ENCODE measurements at regions not wholly inside any gene's neighbourhood (a gene's known extent, or its start where the extent isn't known, plus 50 kb on each side); places are given as distances from the start of the nearest gene placed in this dataset.
"Not testable (repeated sequence)": the region's sequence is repeated elsewhere in the genome, so short reads cannot be mapped to it uniquely, and the experiment has no call there.

- Histone ChIP-seq H3K4me1 (ENCODE audit: control insufficient read depth, insufficient read depth, low read length) (peaks cover 13% of the 10 kb centered on the region), H3K36me3 (ENCODE audit: control insufficient read depth, insufficient read depth, low read length, severe bottlenecking) (no peaks in the 10 kb centered on the region), H3K9me3 (ENCODE audit: control insufficient read depth, low read length) (no peaks in the 10 kb centered on the region), H3K4me3 (ENCODE audit: low read length) (no peak overlapping the region), H3K27me3 (replicated peaks; ENCODE audit: control insufficient read depth, insufficient read depth, low read length) (no peaks in the 10 kb centered on the region), H3K9ac (ENCODE audit: low read length) (no peak overlapping the region)
- DNase-seq (ENCODE audit: low read depth) = no peak
These were observed 67.6 kb upstream of the TMC1 start for GRCh38 chr9:72453797-72454196.

- H3K27me3 ChIP-seq (replicated peaks; ENCODE audit: control insufficient read depth, insufficient read depth, low read length); H3K36me3 ChIP-seq (ENCODE audit: control insufficient read depth, insufficient read depth, low read length, severe bottlenecking); H3K4me3 ChIP-seq (ENCODE audit: low read length); H3K9me3 ChIP-seq (ENCODE audit: control insufficient read depth, low read length); H3K9ac ChIP-seq (ENCODE audit: low read length); DNase-seq (ENCODE audit: low read depth): not testable (repeated sequence)
- peaks cover 13% of the 10 kb centered on the region for H3K4me1 ChIP-seq (ENCODE audit: control insufficient read depth, insufficient read depth, low read length)
These were observed 75.2 kb upstream of the TMC1 start for GRCh38 chr9:72446241-72446640.

- Histone ChIP-seq H3K9me3 (ENCODE audit: control insufficient read depth, low read length) (no peaks in the 10 kb centered on the region), H3K4me1 (ENCODE audit: control insufficient read depth, insufficient read depth, low read length) (peaks cover 13% of the 10 kb centered on the region), H3K9ac (ENCODE audit: low read length) (no peak overlapping the region), H3K4me3 (ENCODE audit: low read length) (no peak overlapping the region), H3K27me3 (replicated peaks; ENCODE audit: control insufficient read depth, insufficient read depth, low read length) (no peaks in the 10 kb centered on the region), H3K36me3 (ENCODE audit: control insufficient read depth, insufficient read depth, low read length, severe bottlenecking) (no peaks in the 10 kb centered on the region)
- no peak for DNase-seq (ENCODE audit: low read depth)
These were observed 76.0 kb upstream of the TMC1 start for GRCh38 chr9:72445306-72445995.

GRCh38 chr9:72444435-72444834 lies 77.0 kb upstream of the TMC1 start:
- Histone ChIP-seq H3K4me1 (ENCODE audit: control insufficient read depth, insufficient read depth, low read length) (peaks cover 13% of the 10 kb centered on the region), H3K9me3 (ENCODE audit: control insufficient read depth, low read length) (no peaks in the 10 kb centered on the region), H3K9ac (ENCODE audit: low read length) (no peak overlapping the region), H3K27me3 (replicated peaks; ENCODE audit: control insufficient read depth, insufficient read depth, low read length) (no peaks in the 10 kb centered on the region), H3K36me3 (ENCODE audit: control insufficient read depth, insufficient read depth, low read length, severe bottlenecking) (no peaks in the 10 kb centered on the region), H3K4me3 (ENCODE audit: low read length) (no peak overlapping the region)
- DNase-seq (ENCODE audit: low read depth) = no peak

- Histone ChIP-seq H3K36me3 (ENCODE audit: control insufficient read depth, insufficient read depth, low read length, severe bottlenecking) (no peaks in the 10 kb centered on the region), H3K4me3 (ENCODE audit: low read length) (no peak overlapping the region), H3K9ac (ENCODE audit: low read length) (no peak overlapping the region), H3K4me1 (ENCODE audit: control insufficient read depth, insufficient read depth, low read length) (peaks cover 13% of the 10 kb centered on the region), H3K27me3 (replicated peaks; ENCODE audit: control insufficient read depth, insufficient read depth, low read length) (no peaks in the 10 kb centered on the region), H3K9me3 (ENCODE audit: control insufficient read depth, low read length) (no peaks in the 10 kb centered on the region)
- DNase-seq (ENCODE audit: low read depth) = no peak
These were observed 77.6 kb upstream of the TMC1 start for GRCh38 chr9:72443855-72444254.

GRCh38 chr9:72441848-72442607 lies 77.0 kb upstream of the ZFAND5 start:
- DNase-seq (ENCODE audit: low read depth) = peak; percentile 79
- Histone ChIP-seq H3K9ac (ENCODE audit: low read length) (peak overlapping the region; percentile 15), H3K4me3 (ENCODE audit: low read length) (no peak overlapping the region), H3K4me1 (ENCODE audit: control insufficient read depth, insufficient read depth, low read length) (peaks cover 13% of the 10 kb centered on the region), H3K9me3 (ENCODE audit: control insufficient read depth, low read length) (no peaks in the 10 kb centered on the region), H3K27me3 (replicated peaks; ENCODE audit: control insufficient read depth, insufficient read depth, low read length) (no peaks in the 10 kb centered on the region), H3K36me3 (ENCODE audit: control insufficient read depth, insufficient read depth, low read length, severe bottlenecking) (no peaks in the 10 kb centered on the region)

- H3K4me3 ChIP-seq (ENCODE audit: low read length) = no peak overlapping the region
- no peak for DNase-seq (ENCODE audit: low read depth)
- no peaks in the 10 kb centered on the region for H3K27me3 ChIP-seq (replicated peaks; ENCODE audit: control insufficient read depth, insufficient read depth, low read length)
- H3K9me3 ChIP-seq (ENCODE audit: control insufficient read depth, low read length) = no peaks in the 10 kb centered on the region
- peaks cover 13% of the 10 kb centered on the region for H3K4me1 ChIP-seq (ENCODE audit: control insufficient read depth, insufficient read depth, low read length)
- H3K9ac ChIP-seq (ENCODE audit: low read length) = no peak overlapping the region
- H3K36me3 ChIP-seq (ENCODE audit: control insufficient read depth, insufficient read depth, low read length, severe bottlenecking) = no peaks in the 10 kb centered on the region
These were observed 76.2 kb upstream of the ZFAND5 start for GRCh38 chr9:72440992-72441847.

- Histone ChIP-seq H3K9ac (ENCODE audit: low read length) (no peak overlapping the region), H3K9me3 (ENCODE audit: control insufficient read depth, low read length) (no peaks in the 10 kb centered on the region), H3K4me3 (ENCODE audit: low read length) (no peak overlapping the region), H3K36me3 (ENCODE audit: control insufficient read depth, insufficient read depth, low read length, severe bottlenecking) (no peaks in the 10 kb centered on the region), H3K4me1 (ENCODE audit: control insufficient read depth, insufficient read depth, low read length) (peaks cover 13% of the 10 kb centered on the region), H3K27me3 (replicated peaks; ENCODE audit: control insufficient read depth, insufficient read depth, low read length) (no peaks in the 10 kb centered on the region)
- no peak for DNase-seq (ENCODE audit: low read depth)
These were observed 75.4 kb upstream of the ZFAND5 start for GRCh38 chr9:72440378-72440777.

GRCh38 chr9:72433616-72434267 lies 68.7 kb upstream of the ZFAND5 start:
- not testable (repeated sequence) for H3K4me1 ChIP-seq (ENCODE audit: control insufficient read depth, insufficient read depth, low read length); H3K9ac ChIP-seq (ENCODE audit: low read length); H3K4me3 ChIP-seq (ENCODE audit: low read length); H3K27me3 ChIP-seq (replicated peaks; ENCODE audit: control insufficient read depth, insufficient read depth, low read length); H3K36me3 ChIP-seq (ENCODE audit: control insufficient read depth, insufficient read depth, low read length, severe bottlenecking); H3K9me3 ChIP-seq (ENCODE audit: control insufficient read depth, low read length)
- peak; percentile 74 for DNase-seq (ENCODE audit: low read depth)

GRCh38 chr9:72431036-72431435 lies 66.0 kb upstream of the ZFAND5 start:
- H3K36me3 ChIP-seq (ENCODE audit: control insufficient read depth, insufficient read depth, low read length, severe bottlenecking) = no peaks in the 10 kb centered on the region
- peaks cover 8% of the 10 kb centered on the region for H3K4me1 ChIP-seq (ENCODE audit: control insufficient read depth, insufficient read depth, low read length)
- no peak for DNase-seq (ENCODE audit: low read depth)
- no peaks in the 10 kb centered on the region for H3K27me3 ChIP-seq (replicated peaks; ENCODE audit: control insufficient read depth, insufficient read depth, low read length)
- H3K9ac ChIP-seq (ENCODE audit: low read length) = no peak overlapping the region
- H3K4me3 ChIP-seq (ENCODE audit: low read length) = no peak overlapping the region
- no peaks in the 10 kb centered on the region for H3K9me3 ChIP-seq (ENCODE audit: control insufficient read depth, low read length)

- peaks cover 8% of the 10 kb centered on the region for H3K4me1 ChIP-seq (ENCODE audit: control insufficient read depth, insufficient read depth, low read length)
- peak overlapping the region; percentile 34 for H3K4me3 ChIP-seq (ENCODE audit: low read length)
- H3K9me3 ChIP-seq (ENCODE audit: control insufficient read depth, low read length) = no peaks in the 10 kb centered on the region
- no peaks in the 10 kb centered on the region for H3K36me3 ChIP-seq (ENCODE audit: control insufficient read depth, insufficient read depth, low read length, severe bottlenecking)
- peak; percentile 77 for DNase-seq (ENCODE audit: low read depth)
- no peaks in the 10 kb centered on the region for H3K27me3 ChIP-seq (replicated peaks; ENCODE audit: control insufficient read depth, insufficient read depth, low read length)
- H3K9ac ChIP-seq (ENCODE audit: low read length) = peak overlapping the region; percentile 43
These were observed 63.3 kb upstream of the ZFAND5 start for GRCh38 chr9:72428329-72428728.
